ENCODE measurements at regions not wholly inside any gene's neighbourhood (a gene's known extent, or its start where the extent isn't known, plus 50 kb on each side); places are given as distances from the start of the nearest gene placed in this dataset.

GRCh38 chr21:22981819-22982218 is 1983.6 kb downstream of the NCAM2 start (continued):
- TF ChIP-seq AR (CRISPR knock-in tag; IDR thresholded peaks at IDR 0.05) (no peak), MYBL2 (CRISPR knock-in tag; IDR thresholded peaks at IDR 0.05) (no peak), GRHL2 (CRISPR knock-in tag; IDR thresholded peaks at IDR 0.05; ENCODE audit: insufficient replicate concordance, severe bottlenecking) (no peak), IRF2 (CRISPR knock-in tag; IDR thresholded peaks at IDR 0.05; ENCODE audit: borderline replicate concordance, low read depth) (no peak), FOXP1 (CRISPR knock-in tag; IDR thresholded peaks at IDR 0.05; ENCODE audit: borderline replicate concordance) (no peak), JAZF1 (CRISPR knock-in tag; IDR thresholded peaks at IDR 0.05) (no peak), ZNF416 (CRISPR knock-in tag; IDR thresholded peaks at IDR 0.05) (no peak), SOX15 (CRISPR knock-in tag; IDR thresholded peaks at IDR 0.05) (no peak), ZNF219 (CRISPR knock-in tag; IDR thresholded peaks at IDR 0.05; ENCODE audit: borderline replicate concordance) (no peak), KAT7 (CRISPR knock-in tag; IDR thresholded peaks at IDR 0.05; ENCODE audit: borderline replicate concordance) (no peak), ZNF121 (CRISPR knock-in tag; IDR thresholded peaks at IDR 0.05) (no peak)
- TF ChIP-seq, protein P1, sequence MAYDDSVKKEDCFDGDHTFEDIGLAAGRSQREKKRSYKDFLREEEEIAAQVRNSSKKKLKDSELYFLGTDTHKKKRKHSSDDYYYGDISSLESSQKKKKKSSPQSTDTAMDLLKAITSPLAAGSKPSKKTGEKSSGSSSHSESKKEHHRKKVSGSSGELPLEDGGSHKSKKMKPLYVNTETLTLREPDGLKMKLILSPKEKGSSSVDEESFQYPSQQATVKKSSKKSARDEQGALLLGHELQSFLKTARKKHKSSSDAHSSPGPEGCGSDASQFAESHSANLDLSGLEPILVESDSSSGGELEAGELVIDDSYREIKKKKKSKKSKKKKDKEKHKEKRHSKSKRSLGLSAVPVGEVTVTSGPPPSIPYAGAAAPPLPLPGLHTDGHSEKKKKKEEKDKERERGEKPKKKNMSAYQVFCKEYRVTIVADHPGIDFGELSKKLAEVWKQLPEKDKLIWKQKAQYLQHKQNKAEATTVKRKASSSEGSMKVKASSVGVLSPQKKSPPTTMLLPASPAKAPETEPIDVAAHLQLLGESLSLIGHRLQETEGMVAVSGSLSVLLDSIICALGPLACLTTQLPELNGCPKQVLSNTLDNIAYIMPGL (CRISPR knock-in tag; IDR thresholded peaks at IDR 0.05) = no peak

GRCh38 chr21:22993144-22993543 is 1994.9 kb downstream of the NCAM2 start:
- ChIA-PET CTCF (no interaction called here), POLR2A (no interaction called here)
- Mint-ChIP-seq H3K36me3 (peaks cover 4% of the 10 kb centered on the region; the same call in 1 of the 2 replicates), H3K4me3 (no peak overlapping the region), H3K9me3 (peaks cover 30% of the 10 kb centered on the region), H3K27me3 (ENCODE audit: low read depth) (no peaks in the 10 kb centered on the region), H3K4me1 (no peaks in the 10 kb centered on the region), H3K27ac (no peak overlapping the region)
- DNase-seq (ENCODE audit: low spot score) (no peak), ATAC-seq (no peak)
- TF ChIP-seq GABPB1 (CRISPR knock-in tag; IDR thresholded peaks at IDR 0.05) = no peak
- no peak for TF ChIP-seq CBFB (CRISPR knock-in tag; IDR thresholded peaks at IDR 0.05; ENCODE audit: low read depth)
- TF ChIP-seq JAZF1 (CRISPR knock-in tag; IDR thresholded peaks at IDR 0.05) = no peak
- TF ChIP-seq ZNF671 (CRISPR knock-in tag; IDR thresholded peaks at IDR 0.05) = no peak
- TF ChIP-seq JUN (CRISPR knock-in tag; IDR thresholded peaks at IDR 0.05) = no peak
- TF ChIP-seq TEAD4 (CRISPR knock-in tag; IDR thresholded peaks at IDR 0.05) = no peak
- no peak for TF ChIP-seq ZNF121 (CRISPR knock-in tag; IDR thresholded peaks at IDR 0.05)

- POLR2A ChIA-PET = interaction anchor here (0.6 kb wide), 1 partner anchor 680 kb away, joined by 3 read pairs; no protein-coding TSS in a partner anchor
- TF ChIP-seq ZNF232 (CRISPR knock-in tag; IDR thresholded peaks at IDR 0.05) (no peak), CREM (CRISPR knock-in tag; IDR thresholded peaks at IDR 0.05) (no peak), ZNF121 (CRISPR knock-in tag; IDR thresholded peaks at IDR 0.05) (no peak), AR (CRISPR knock-in tag; IDR thresholded peaks at IDR 0.05) (no peak), PRRX2 (CRISPR knock-in tag; IDR thresholded peaks at IDR 0.05) (no peak), SMAD4 (CRISPR knock-in tag; IDR thresholded peaks at IDR 0.05) (no peak), TEAD4 (CRISPR knock-in tag; IDR thresholded peaks at IDR 0.05) (no peak), ZBTB21 (CRISPR knock-in tag; IDR thresholded peaks at IDR 0.05; ENCODE audit: borderline replicate concordance) (no peak), ATF3 (CRISPR knock-in tag; conservative IDR thresholded peaks at IDR 0.05) (no peak), STAT6 (CRISPR knock-in tag; conservative IDR thresholded peaks at IDR 0.05; ENCODE audit: low read depth) (no peak)
These were observed 1995.8 kb downstream of the NCAM2 start for GRCh38 chr21:22993822-22994574.

More at GRCh38 chr21:22993822-22994574, 1995.8 kb downstream of the NCAM2 start:
- Mint-ChIP-seq H3K27ac (no peak overlapping the region), H3K9me3 (peaks cover 28% of the 10 kb centered on the region), H3K27me3 (ENCODE audit: low read depth) (no peaks in the 10 kb centered on the region), H3K4me3 (no peak overlapping the region), H3K36me3 (peaks cover 4% of the 10 kb centered on the region; the same call in 1 of the 2 replicates), H3K4me1 (no peaks in the 10 kb centered on the region)
- CTCF ChIA-PET = interaction anchor here (0.6 kb wide), 1 partner anchor 556 kb away, joined by 3 read pairs; no protein-coding TSS in a partner anchor
- ATAC-seq (peak; percentile 41), DNase-seq (ENCODE audit: low spot score) (no peak)

All from WTC11 (cell line).